Stimulated activated naive B cell treated with anti-CD40 and anti-IgM and Interleukin-4, amounts not matched to agents 10 μg/mL and 1 μg/mL and 100 μg/mL, for 72 hours (primary cell): ENCODE measurements at regions not wholly inside any gene's neighbourhood (a gene's known extent, or its start where the extent isn't known, plus 50 kb on each side); places are given as distances from the start of the nearest gene placed in this dataset.
"Not testable (repeated sequence)": the region's sequence is repeated elsewhere in the genome, so short reads cannot be mapped to it uniquely, and the experiment has no call there.

Experiments used
- ATAC-seq, 2 donors: fragments of 150-1000 bp; cut with Tn5 transposase; replicated peaks; 2 replicates each; pipeline ENCODE4 v1.10.0; 2021; ENCODE audit warnings: moderate library complexity in 1 of 2
- DNase-seq: peaks from one replicate; pipeline ENCODE4 v3.0.0; 2021
- H3K27ac Mint-ChIP-seq: one replicate; pipeline ENCODE4 v1.8.0; 2022; ENCODE audit warnings: mild to moderate bottlenecking, mixed read lengths
- H3K27me3 Mint-ChIP-seq, 2 donors: one replicate each; pipeline ENCODE4 v1.8.0; 2022; ENCODE audit warnings: mixed read lengths in 2 of 2
- H3K36me3 Mint-ChIP-seq, 2 donors: one replicate each; pipeline ENCODE4 v1.8.0; 2022; ENCODE audit warnings: mixed read lengths in 2 of 2, mild to moderate bottlenecking in 1 of 2
- H3K4me1 Mint-ChIP-seq, 2 donors: one replicate each; pipeline ENCODE4 v1.8.0; 2022; ENCODE audit warnings: mixed read lengths in 2 of 2, mild to moderate bottlenecking in 1 of 2
- H3K4me3 Mint-ChIP-seq, 2 donors: one replicate each; pipeline ENCODE4 v1.8.0; 2022; ENCODE audit warnings: mild to moderate bottlenecking in 2 of 2, mixed read lengths in 2 of 2, moderate library complexity in 1 of 2
- H3K9me3 Mint-ChIP-seq, 2 donors: one replicate each; pipeline ENCODE4 v1.8.0; 2022; ENCODE audit warnings: mixed read lengths in 2 of 2, mild to moderate bottlenecking in 1 of 2

- H3K27ac Mint-ChIP-seq, DNase-seq, ATAC-seq, H3K9me3 Mint-ChIP-seq, H3K4me1 Mint-ChIP-seq, H3K36me3 Mint-ChIP-seq, H3K4me3 Mint-ChIP-seq: not testable (repeated sequence)
- H3K27me3 Mint-ChIP-seq = peaks cover 0 to 14% of the 10 kb centered on the region in 2 donors
Measured at GRCh38 chr16:88152879-88153278, 201.6 kb downstream of the BANP start.

GRCh38 chr16:88153516-88153915 is 202.3 kb downstream of the BANP start:
- not testable (repeated sequence) for H3K4me3 Mint-ChIP-seq, DNase-seq, H3K27ac Mint-ChIP-seq, ATAC-seq, H3K4me1 Mint-ChIP-seq, H3K9me3 Mint-ChIP-seq, H3K36me3 Mint-ChIP-seq
- H3K27me3 Mint-ChIP-seq = peaks cover 0 to 14% of the 10 kb centered on the region in 2 donors

GRCh38 chr16:88154886-88155285 is 203.7 kb downstream of the BANP start:
- not testable (repeated sequence) for H3K4me1 Mint-ChIP-seq, H3K4me3 Mint-ChIP-seq

GRCh38 chr16:88155681-88156080 is 204.4 kb downstream of the BANP start:
- H3K4me3 Mint-ChIP-seq, H3K9me3 Mint-ChIP-seq, DNase-seq, ATAC-seq, H3K4me1 Mint-ChIP-seq, H3K27ac Mint-ChIP-seq, H3K36me3 Mint-ChIP-seq: not testable (repeated sequence)
- H3K27me3 Mint-ChIP-seq = peaks cover 0 to 14% of the 10 kb centered on the region in 2 donors

More at GRCh38 chr16:88154886-88155285, 203.7 kb downstream of the BANP start:
- peaks cover 0 to 14% of the 10 kb centered on the region in 2 donors for H3K27me3 Mint-ChIP-seq
- not testable (repeated sequence) for DNase-seq, H3K27ac Mint-ChIP-seq, ATAC-seq, H3K36me3 Mint-ChIP-seq, H3K9me3 Mint-ChIP-seq

- ATAC-seq, H3K4me1 Mint-ChIP-seq, H3K36me3 Mint-ChIP-seq, H3K27ac Mint-ChIP-seq, H3K4me3 Mint-ChIP-seq, H3K9me3 Mint-ChIP-seq, DNase-seq: not testable (repeated sequence)
- H3K27me3 Mint-ChIP-seq = peaks cover 0 to 11% of the 10 kb centered on the region in 2 donors
Measured at GRCh38 chr16:88156640-88157283, 205.5 kb downstream of the BANP start.

- H3K27me3 Mint-ChIP-seq, H3K4me3 Mint-ChIP-seq, H3K9me3 Mint-ChIP-seq, H3K27ac Mint-ChIP-seq, H3K4me1 Mint-ChIP-seq, H3K36me3 Mint-ChIP-seq, DNase-seq, ATAC-seq: not testable (repeated sequence)
Measured at GRCh38 chr16:88157686-88158085, 206.5 kb downstream of the BANP start.

- not testable (repeated sequence) for H3K9me3 Mint-ChIP-seq, H3K36me3 Mint-ChIP-seq, H3K4me1 Mint-ChIP-seq, H3K27ac Mint-ChIP-seq, H3K4me3 Mint-ChIP-seq, DNase-seq, ATAC-seq
- H3K27me3 Mint-ChIP-seq = peaks cover 3 to 12% of the 10 kb centered on the region in 2 donors
Measured at GRCh38 chr16:88158256-88159045, 207.2 kb downstream of the BANP start.

GRCh38 chr16:88159046-88159896 is 208.0 kb downstream of the BANP start:
- not testable (repeated sequence) for DNase-seq, H3K27ac Mint-ChIP-seq, H3K36me3 Mint-ChIP-seq, H3K4me3 Mint-ChIP-seq, ATAC-seq, H3K4me1 Mint-ChIP-seq
- peaks cover 11 to 14% of the 10 kb centered on the region in 2 donors for H3K27me3 Mint-ChIP-seq
- peaks cover 8 to 11% of the 10 kb centered on the region in 2 donors for H3K9me3 Mint-ChIP-seq

GRCh38 chr16:88159897-88160335 is 208.7 kb downstream of the BANP start:
- not testable (repeated sequence) for ATAC-seq, H3K27ac Mint-ChIP-seq, DNase-seq, H3K4me1 Mint-ChIP-seq, H3K4me3 Mint-ChIP-seq, H3K36me3 Mint-ChIP-seq
- peaks cover 13 to 14% of the 10 kb centered on the region in 2 donors for H3K27me3 Mint-ChIP-seq
- peaks cover 8 to 11% of the 10 kb centered on the region in 2 donors for H3K9me3 Mint-ChIP-seq

GRCh38 chr16:88161191-88161590 is 210.0 kb downstream of the BANP start:
- DNase-seq, H3K4me1 Mint-ChIP-seq, ATAC-seq: not testable (repeated sequence)

GRCh38 chr16:88161623-88162275 is 210.5 kb downstream of the BANP start:
- not testable (repeated sequence) for H3K4me3 Mint-ChIP-seq, H3K4me1 Mint-ChIP-seq, H3K36me3 Mint-ChIP-seq, DNase-seq, H3K27ac Mint-ChIP-seq, H3K9me3 Mint-ChIP-seq, ATAC-seq
- H3K27me3 Mint-ChIP-seq = peaks cover 7 to 13% of the 10 kb centered on the region in 2 donors

More at GRCh38 chr16:88161191-88161590, 210.0 kb downstream of the BANP start:
- not testable (repeated sequence) for H3K9me3 Mint-ChIP-seq, H3K4me3 Mint-ChIP-seq, H3K36me3 Mint-ChIP-seq, H3K27ac Mint-ChIP-seq
- H3K27me3 Mint-ChIP-seq = peaks cover 9 to 13% of the 10 kb centered on the region in 2 donors

- H3K27ac Mint-ChIP-seq, H3K9me3 Mint-ChIP-seq: not testable (repeated sequence)
Measured at GRCh38 chr16:88162778-88163177, 211.5 kb downstream of the BANP start.

GRCh38 chr16:88164196-88165039 is 213.2 kb downstream of the BANP start:
- DNase-seq, H3K4me3 Mint-ChIP-seq, H3K36me3 Mint-ChIP-seq, H3K4me1 Mint-ChIP-seq, H3K9me3 Mint-ChIP-seq, H3K27ac Mint-ChIP-seq, ATAC-seq: not testable (repeated sequence)
- peaks cover 7 to 13% of the 10 kb centered on the region in 2 donors for H3K27me3 Mint-ChIP-seq

More at GRCh38 chr16:88162778-88163177, 211.5 kb downstream of the BANP start:
- H3K36me3 Mint-ChIP-seq, H3K4me1 Mint-ChIP-seq, ATAC-seq, DNase-seq, H3K4me3 Mint-ChIP-seq: not testable (repeated sequence)
- peaks cover 7 to 13% of the 10 kb centered on the region in 2 donors for H3K27me3 Mint-ChIP-seq
